Endothelial cell of umbilical vein (primary cell): ENCODE measurements at regions not wholly inside any gene's neighbourhood (a gene's known extent, or its start where the extent isn't known, plus 50 kb on each side); places are given as distances from the start of the nearest gene placed in this dataset.

Experiments used
- BruUV-seq: library from RNA; stranded (reverse); fragments of 400-500 nt; replicated peaks from 2 replicates; lab custom pipeline; 2021; lab: Mats Ljungman, UMichigan
- CTCF ChIA-PET: fragments of 300-600, 350-600 bp; sonication (Branson Sonifier 250); formaldehyde crosslinking; loops from one replicate; lab custom pipeline; 2021; ENCODE audit warnings: antibody characterized with exemption, inconsistent platforms; lab: Charles Lee
- POLR2A ChIA-PET: fragments of 300-600, 350-600 bp; sonication (Branson Sonifier 250); formaldehyde crosslinking; loops from one replicate; lab custom pipeline; 2021; ENCODE audit warnings: antibody characterized with exemption, inconsistent platforms; lab: Charles Lee
- DNase-seq: peaks from one replicate; pipeline ENCODE4 v3.0.0-alpha.2; 2011; ENCODE audit warnings: low read depth, low spot score
- FAIRE-seq: peaks from 2 replicates; lab custom pipeline; 2011; peaks lifted over from hg19 to GRCh38; lab: Jason Lieb, UNC
- H2AFZ ChIP-seq: 2 replicates; pipeline ENCODE4 v1.6.0; 2012; ENCODE audit warnings: low read depth, low read length, control low read depth, inconsistent platforms
- H3K27ac ChIP-seq: 2 replicates; pipeline ENCODE4 v1.5.1; 2011; ENCODE audit warnings: low read depth, mild to moderate bottlenecking, control low read depth, low read length, moderate library complexity; ENCODE audit not compliant: insufficient read depth
- H3K27me3 ChIP-seq, 2 experiments: 2 replicates each; pipeline versions ENCODE4 v1.6.0 to v1.6.1; 2011; ENCODE audit warnings: low read length in 2 of 2, mixed read lengths in 1 of 2; ENCODE audit not compliant: control insufficient read depth in 2 of 2, insufficient read depth in 2 of 2
- H3K36me3 ChIP-seq, 2 experiments: 2 replicates in 1 of 2; 3 replicates in 1 of 2; pipeline ENCODE4 v1.5.1; 2011; ENCODE audit warnings: low read length in 2 of 2, mild to moderate bottlenecking in 1 of 2, moderate library complexity in 1 of 2; ENCODE audit not compliant: control insufficient read depth in 2 of 2, insufficient read depth in 2 of 2; ENCODE audit errors: extremely low read depth in 1 of 2
- H3K4me1 ChIP-seq: 3 replicates; pipeline ENCODE4 v1.5.1; 2011; ENCODE audit warnings: mild to moderate bottlenecking, low read length; ENCODE audit not compliant: control insufficient read depth, insufficient read depth; ENCODE audit errors: extremely low read depth
- H3K4me2 ChIP-seq: 2 replicates; pipeline ENCODE4 v1.6.1; 2011; ENCODE audit warnings: low read length, control low read depth, mixed read lengths; ENCODE audit not compliant: insufficient read depth
- H3K4me3 ChIP-seq, 3 experiments: fragments of 200-600 bp in 1 of 3; sonication (generic), shearing (Covaris generic) in 1 of 3; replicated peaks in 1 of 3; 2 replicates each; pipeline ENCODE4 v1.5.1; 2011 to 2016; ENCODE audit warnings: control low read depth in 3 of 3, low read length in 3 of 3, mild to moderate bottlenecking in 2 of 3, inconsistent platforms in 1 of 3, low read depth in 1 of 3, moderate library complexity in 1 of 3; ENCODE audit not compliant: insufficient read depth in 1 of 3
- H3K79me2 ChIP-seq: 2 replicates; pipeline ENCODE4 v1.6.0; 2012; ENCODE audit warnings: low read length, inconsistent platforms; ENCODE audit not compliant: control insufficient read depth, insufficient read depth
- H3K9ac ChIP-seq: replicated peaks from 2 replicates; pipeline ENCODE3; 2011; ENCODE audit warnings: low read length, control low read depth; ENCODE audit not compliant: insufficient read depth; ENCODE audit errors: extremely low read depth
- H3K9me1 ChIP-seq: replicated peaks from 3 replicates; pipeline ENCODE4 v1.6.0; 2011; ENCODE audit warnings: mild to moderate bottlenecking, low read length; ENCODE audit not compliant: control insufficient read depth, insufficient read depth; ENCODE audit errors: extremely low read depth
- H3K9me3 ChIP-seq: replicated peaks from 2 replicates; pipeline ENCODE4 v1.5.1; 2012; ENCODE audit warnings: low read length, inconsistent platforms; ENCODE audit not compliant: control insufficient read depth, insufficient read depth
- H4K20me1 ChIP-seq: replicated peaks from 2 replicates; pipeline ENCODE3; 2011; ENCODE audit warnings: mild to moderate bottlenecking, low read length; ENCODE audit not compliant: control insufficient read depth, insufficient read depth; ENCODE audit errors: extremely low read depth
- CTCF ChIP-seq, 2 donors: IDR thresholded peaks; 1 replicate in 1 of 2; 2 replicates in 1 of 2; pipeline ENCODE4 v1.5.1; 2011; ENCODE audit warnings: low read length in 2 of 2, mild to moderate bottlenecking in 2 of 2, moderate library complexity in 2 of 2, control low read depth in 1 of 2, inconsistent platforms in 1 of 2, low read depth in 1 of 2; ENCODE audit not compliant: insufficient read depth in 1 of 2; ENCODE audit errors: extremely low read depth in 1 of 2
- EZH2 ChIP-seq: IDR thresholded peaks from 2 replicates; pipeline ENCODE4 v1.6.1; 2012; ENCODE audit warnings: borderline replicate concordance, low read depth, mild to moderate bottlenecking, moderate library complexity, low read length, inconsistent platforms; ENCODE audit not compliant: severe bottlenecking
- FOS ChIP-seq: IDR thresholded peaks from 2 replicates; pipeline ENCODE4 v1.6.1; 2011; ENCODE audit warnings: mild to moderate bottlenecking, low read length, moderate library complexity, borderline replicate concordance; ENCODE audit not compliant: insufficient read depth
- GATA2 ChIP-seq: IDR thresholded peaks from 2 replicates; pipeline ENCODE4 v1.7.0; 2011; ENCODE audit warnings: low read depth, mild to moderate bottlenecking, moderate library complexity, mixed read lengths, low read length; ENCODE audit not compliant: insufficient read length, insufficient read depth
- JUN ChIP-seq: IDR thresholded peaks from 2 replicates; pipeline ENCODE4 v1.6.1; 2011; ENCODE audit warnings: borderline replicate concordance, low read depth; ENCODE audit not compliant: insufficient read length, insufficient read depth
- MAX ChIP-seq: IDR thresholded peaks from 2 replicates; pipeline ENCODE4 v1.6.1; 2011; ENCODE audit not compliant: insufficient read depth, insufficient read length
- MYC ChIP-seq: IDR thresholded peaks from one replicate; pipeline ENCODE4 v1.6.1; 2011; ENCODE audit warnings: mild to moderate bottlenecking, low read depth, low read length
- POLR2A ChIP-seq: IDR thresholded peaks from 2 replicates; pipeline ENCODE4 v1.6.1; 2012; ENCODE audit warnings: low read depth, mild to moderate bottlenecking, control low read depth, low read length
- POLR2AphosphoS5 ChIP-seq: IDR thresholded peaks from 2 replicates; pipeline ENCODE4 v1.6.1; 2012; ENCODE audit warnings: low read depth, mild to moderate bottlenecking, control low read depth, low read length, moderate library complexity; ENCODE audit not compliant: insufficient read depth
- dilution Hi-C: fragments of 300-500 bp; cut with MboI; formaldehyde crosslinking; loops from one replicate; pipeline ENCODE4 v1.15.0; 2019; ENCODE audit warnings: low sequenced_read_pairs; ENCODE audit not compliant: extremely low pct_ligation_motif_present
- intact Hi-C: fragments of 100-400 bp; cut with micrococcal nuclease; formaldehyde crosslinking; loops from one replicate; pipeline ENCODE4 v1.10.0; 2022

DNA sequence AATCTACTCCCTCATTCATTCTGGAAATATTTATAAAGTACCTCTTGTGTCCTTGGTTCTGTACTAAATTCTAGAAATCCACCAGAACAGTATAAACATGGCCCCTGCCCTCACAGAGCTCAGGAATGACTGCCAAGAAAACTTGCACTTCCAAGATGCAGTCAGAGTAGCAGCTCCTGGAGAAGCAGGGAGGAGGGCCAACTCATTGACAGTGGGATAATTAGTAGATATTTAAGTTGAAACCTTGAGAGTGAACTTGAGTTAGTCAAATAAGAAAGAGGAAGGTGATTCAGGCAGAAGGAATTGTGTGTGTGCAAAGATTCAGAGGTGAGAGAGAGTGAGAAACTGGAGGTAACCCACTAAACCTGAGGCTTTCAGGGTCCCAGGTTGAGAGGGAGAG lies 182.2 kb upstream of the INHBA start:
- BruUV-seq, result no TSS peak
- H3K9me1 ChIP-seq, result no peaks in the 10 kb centered on the region
- no peaks in the 10 kb centered on the region for H3K36me3 ChIP-seq
- no peaks in the 10 kb centered on the region for H4K20me1 ChIP-seq
- POLR2A ChIA-PET, result no interaction called here
- intact Hi-C loops, result no loop called here
- H3K4me2 ChIP-seq, result no peak overlapping the region
- H2AFZ ChIP-seq, result no peak overlapping the region
- TF ChIP-seq POLR2A, result no peak
- no peak for TF ChIP-seq JUN
- no peak for TF ChIP-seq MYC
- no peak for TF ChIP-seq CTCF (IDR thresholded peaks at IDR 0.05; ENCODE audit: extremely low read depth in 1 of 2, insufficient read depth in 1 of 2, low read depth in 1 of 2, low read length in 2 of 2)
- no peaks in the 10 kb centered on the region for H3K9me3 ChIP-seq
- H3K9ac ChIP-seq, result no peak overlapping the region
- H3K27ac ChIP-seq, result no peak overlapping the region
- FAIRE-seq (no peak), DNase-seq (no peak)
- no peak overlapping the region for H3K4me3 ChIP-seq
- H3K79me2 ChIP-seq, result no peaks in the 10 kb centered on the region
- CTCF ChIA-PET, result no interaction called here
- H3K27me3 ChIP-seq, result no peaks in the 10 kb centered on the region
- no peaks in the 10 kb centered on the region for H3K4me1 ChIP-seq
- dilution Hi-C loops, result no loop called here

DNA sequence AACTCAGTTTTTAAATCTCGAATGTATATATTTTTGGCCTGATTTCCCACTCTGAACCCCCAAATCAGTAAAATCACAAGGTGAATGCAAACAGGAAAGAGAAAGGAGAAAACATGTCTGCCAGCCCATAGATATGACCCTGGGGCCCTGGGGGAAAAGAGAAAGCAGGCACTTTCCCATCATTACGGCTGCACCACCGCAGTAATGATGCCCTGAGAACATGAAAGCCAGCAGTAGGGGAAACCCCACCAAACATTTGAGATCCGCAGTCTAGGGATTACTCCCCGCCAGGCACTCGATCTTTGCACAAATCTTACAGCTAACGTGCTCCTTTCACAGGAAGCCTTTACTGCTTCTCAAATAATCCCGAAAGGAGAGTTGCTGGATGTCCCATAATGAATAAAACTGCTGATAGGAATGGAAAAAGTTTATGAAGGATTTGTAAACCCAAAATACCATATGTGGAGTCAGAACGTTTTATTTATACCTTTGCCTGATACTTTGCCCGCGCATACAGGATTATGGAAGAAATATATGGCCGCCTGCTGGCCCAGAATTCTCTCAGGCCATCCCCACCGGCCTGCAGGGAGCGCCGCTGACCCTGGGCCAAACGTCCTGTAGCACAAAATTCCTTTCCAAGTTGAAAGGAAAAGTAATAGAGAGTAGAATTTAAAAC lies 180.0 kb upstream of the INHBA start:
- FAIRE-seq (no peak), DNase-seq (no peak)
- no peaks in the 10 kb centered on the region for H3K9me3 ChIP-seq
- no peak overlapping the region for H3K9ac ChIP-seq
- no peaks in the 10 kb centered on the region for H3K27me3 ChIP-seq
- TF ChIP-seq GATA2 (no peak), MYC (no peak), CTCF (IDR thresholded peaks at IDR 0.05; ENCODE audit: extremely low read depth in 1 of 2, insufficient read depth in 1 of 2, low read depth in 1 of 2, low read length in 2 of 2) (no peak), EZH2 (no peak), MAX (no peak), POLR2A (no peak), FOS (no peak), POLR2AphosphoS5 (no peak), JUN (no peak)
- no peak overlapping the region for H2AFZ ChIP-seq
- no peaks in the 10 kb centered on the region for H3K79me2 ChIP-seq
- H3K27ac ChIP-seq, result no peak overlapping the region
- H3K4me3 ChIP-seq, result no peak overlapping the region
- intact Hi-C loops, result no loop called here
- no peaks in the 10 kb centered on the region for H3K4me1 ChIP-seq
- CTCF ChIA-PET, result no interaction called here
- POLR2A ChIA-PET, result no interaction called here
- no peak overlapping the region for H3K4me2 ChIP-seq
- no TSS peak for BruUV-seq
- H3K9me1 ChIP-seq, result no peaks in the 10 kb centered on the region
- H3K36me3 ChIP-seq, result no peaks in the 10 kb centered on the region
- dilution Hi-C loops, result no loop called here
- H4K20me1 ChIP-seq, result no peaks in the 10 kb centered on the region
